H1 (cell line): ENCODE measurements at regions not wholly inside any gene's neighbourhood (a gene's known extent, or its start where the extent isn't known, plus 50 kb on each side); places are given as distances from the start of the nearest gene placed in this dataset.
"Not testable (repeated sequence)": the region's sequence is repeated elsewhere in the genome, so short reads cannot be mapped to it uniquely, and the experiment has no call there.

ENCODE experiments used
- CTCF ChIA-PET: fragments of 300-600 bp; sonication (Branson Sonifier 250); formaldehyde crosslinking; loops from one replicate; lab custom pipeline; 2021; ENCODE audit not compliant: partially characterized antibody; lab: Charles Lee
- POLR2A ChIA-PET: fragments of 300-600 bp; sonication (Branson Sonifier 250); formaldehyde crosslinking; loops from one replicate; lab custom pipeline; 2021; ENCODE audit warnings: inconsistent platforms; ENCODE audit not compliant: partially characterized antibody; lab: Charles Lee
- DNase-seq, 2 experiments: peaks; one replicate each; pipeline versions ENCODE4 v3.0.0 to v3.0.0-alpha.2; 2010 to 2022; ENCODE audit warnings: low spot score in 2 of 2, low read depth in 1 of 2, mixed read lengths in 1 of 2
- FAIRE-seq: peaks from 2 replicates; lab custom pipeline; 2011; peaks lifted over from hg19 to GRCh38; lab: Jason Lieb, UNC
- H2AFZ ChIP-seq: 2 replicates; pipeline ENCODE4 v1.8.1; 2012; ENCODE audit warnings: low read length, inconsistent platforms
- H2AK5ac ChIP-seq: 2 replicates; pipeline ENCODE4 v1.6.1; 2013; ENCODE audit warnings: low read depth, low read length
- H2BK120ac ChIP-seq: replicated peaks from 2 replicates; pipeline ENCODE3; 2013; ENCODE audit warnings: low read depth, low read length, inconsistent platforms
- H2BK12ac ChIP-seq: 2 replicates; pipeline ENCODE4 v1.6.1; 2013; ENCODE audit warnings: low read depth, low read length
- H2BK15ac ChIP-seq: 2 replicates; pipeline ENCODE4 v1.6.1; 2013; ENCODE audit warnings: low read length
- H2BK20ac ChIP-seq: 2 replicates; pipeline ENCODE4 v1.6.1; 2013; ENCODE audit warnings: low read length
- H2BK5ac ChIP-seq: 2 replicates; pipeline ENCODE4 v1.6.1; 2013; ENCODE audit warnings: low read depth, low read length
- H3K14ac ChIP-seq: 2 replicates; pipeline ENCODE4 v1.6.1; 2013; ENCODE audit warnings: inconsistent platforms; ENCODE audit not compliant: insufficient read length
- H3K18ac ChIP-seq: 2 replicates; pipeline ENCODE4 v1.6.1; 2013; ENCODE audit warnings: low read length; ENCODE audit errors: extremely low read depth
- H3K23ac ChIP-seq: 2 replicates; pipeline ENCODE4 v1.6.1; 2013; ENCODE audit warnings: inconsistent platforms; ENCODE audit not compliant: insufficient read length
- H3K23me2 ChIP-seq: 2 replicates; pipeline ENCODE4 v1.6.1; 2013; ENCODE audit warnings: low read depth, low read length
- H3K27ac ChIP-seq: 2 replicates; pipeline ENCODE4 v1.6.1; 2011; ENCODE audit warnings: low read depth, low read length, inconsistent platforms
- H3K27me3 ChIP-seq, 4 experiments: replicated peaks in 1 of 4; 1 replicate in 1 of 4; 2 replicates in 3 of 4; pipeline versions ENCODE4 v1.6.1 to v1.8.1; 2011 to 2013; ENCODE audit warnings: low read length in 3 of 4, mild to moderate bottlenecking in 3 of 4, inconsistent platforms in 2 of 4, mixed read lengths in 2 of 4, moderate library complexity in 1 of 4; ENCODE audit not compliant: control insufficient read depth in 3 of 4, insufficient read depth in 3 of 4; ENCODE audit errors: extremely low read depth in 1 of 4
- H3K36me3 ChIP-seq, 4 experiments: 2 replicates each; pipeline versions ENCODE4 v1.6.1 to v1.8.1; 2011 to 2013; ENCODE audit warnings: mild to moderate bottlenecking in 4 of 4, low read length in 3 of 4, moderate library complexity in 2 of 4, control low read depth in 1 of 4, inconsistent platforms in 1 of 4; ENCODE audit not compliant: insufficient read depth in 4 of 4, control insufficient read depth in 2 of 4
- H3K4ac ChIP-seq: replicated peaks from 2 replicates; pipeline ENCODE3; 2013; ENCODE audit warnings: low read length, low read depth, mixed read lengths, inconsistent platforms; ENCODE audit not compliant: insufficient read length
- H3K4me1 ChIP-seq, 4 experiments: replicated peaks in 1 of 4; 1 replicate in 1 of 4; 2 replicates in 3 of 4; pipeline versions ENCODE4 v1.6.1 to v1.8.1; 2011 to 2013; ENCODE audit warnings: low read length in 3 of 4, inconsistent platforms in 2 of 4, mixed read lengths in 1 of 4; ENCODE audit not compliant: insufficient read depth in 4 of 4, control insufficient read depth in 3 of 4
- H3K4me2 ChIP-seq, 2 experiments: 2 replicates each; pipeline versions ENCODE4 v1.6.1 to v1.8.1; 2011 to 2013; ENCODE audit warnings: low read depth in 2 of 2, low read length in 2 of 2, control low read depth in 1 of 2, inconsistent platforms in 1 of 2, mild to moderate bottlenecking in 1 of 2; ENCODE audit not compliant: insufficient read depth in 1 of 2
- H3K4me3 ChIP-seq, 4 experiments: fragments of 200-600, 300-600 bp in 1 of 4; sonication (generic), shearing (Covaris generic), sonication (Bioruptor Twin) in 1 of 4; 2 replicates each; pipeline versions ENCODE4 v1.5.1 to v1.8.1; 2011 to 2016; ENCODE audit warnings: low read length in 4 of 4, low read depth in 3 of 4, control low read depth in 2 of 4, inconsistent platforms in 2 of 4, mild to moderate bottlenecking in 2 of 4, mixed read lengths in 1 of 4, moderate library complexity in 1 of 4; ENCODE audit not compliant: insufficient read depth in 2 of 4; ENCODE audit errors: extremely low read depth in 1 of 4
- H3K56ac ChIP-seq: replicated peaks from 2 replicates; pipeline ENCODE3; 2013; ENCODE audit warnings: low read depth, mild to moderate bottlenecking, mixed read lengths, low read length, inconsistent platforms; ENCODE audit not compliant: insufficient read length
- H3K79me1 ChIP-seq: 2 replicates; pipeline ENCODE4 v1.6.1; 2013; ENCODE audit warnings: low read depth, low read length, control low read depth
- H3K79me2 ChIP-seq, 2 experiments: 2 replicates each; pipeline versions ENCODE4 v1.6.1 to v1.8.1; 2012 to 2013; ENCODE audit warnings: low read length in 2 of 2, mild to moderate bottlenecking in 2 of 2, inconsistent platforms in 1 of 2; ENCODE audit not compliant: insufficient read depth in 2 of 2, control insufficient read depth in 1 of 2
- H3K9ac ChIP-seq, 4 experiments: replicated peaks in 1 of 4; 1 replicate in 1 of 4; 2 replicates in 3 of 4; pipeline versions ENCODE4 v1.6.1 to v1.8.1; 2011 to 2013; ENCODE audit warnings: low read depth in 3 of 4, low read length in 3 of 4, control low read depth in 2 of 4, mild to moderate bottlenecking in 2 of 4, moderate library complexity in 2 of 4, inconsistent platforms in 1 of 4; ENCODE audit errors: extremely low read depth in 1 of 4
- H3K9me3 ChIP-seq, 2 experiments: 2 replicates each; pipeline versions ENCODE4 v1.6.1 to v1.8.1; 2012 to 2013; ENCODE audit warnings: mild to moderate bottlenecking in 2 of 2, moderate library complexity in 2 of 2, control low read depth in 1 of 2, inconsistent platforms in 1 of 2, low read depth in 1 of 2, low read length in 1 of 2, mixed read lengths in 1 of 2; ENCODE audit not compliant: insufficient read depth in 2 of 2
- H4K20me1 ChIP-seq, 2 experiments: replicated peaks in 1 of 2; 2 replicates each; pipeline versions ENCODE3 to v1.8.1; 2011 to 2013; ENCODE audit warnings: inconsistent platforms in 2 of 2, low read length in 2 of 2, mild to moderate bottlenecking in 1 of 2; ENCODE audit not compliant: insufficient read depth in 2 of 2, control insufficient read depth in 1 of 2
- H4K5ac ChIP-seq: 2 replicates; pipeline ENCODE4 v1.6.1; 2013; ENCODE audit warnings: low read length, low read depth, mixed read lengths, inconsistent platforms; ENCODE audit not compliant: insufficient read length
- H4K8ac ChIP-seq: 2 replicates; pipeline ENCODE4 v1.8.0; 2013; ENCODE audit warnings: mild to moderate bottlenecking, moderate library complexity, low read length, inconsistent platforms; ENCODE audit not compliant: insufficient read depth; ENCODE audit errors: extremely low read depth
- H4K91ac ChIP-seq: replicated peaks from 2 replicates; pipeline ENCODE3; 2013; ENCODE audit warnings: low read length, mixed read lengths, inconsistent platforms; ENCODE audit not compliant: insufficient read length
- WGBS, 2 experiments: shearing (Covaris generic) in 1 of 2; methylation state at CpG; one replicate each; pipeline versions ENCODE4 v1.1.6 to v1.1.7; 2013 to 2015; ENCODE audit warnings: low lambda C conversion rate in 2 of 2, mixed read lengths in 2 of 2, inconsistent platforms in 1 of 2, low coverage in 1 of 2, missing lambda C conversion rate in 1 of 2; ENCODE audit not compliant: insufficient replicate concordance in 2 of 2, insufficient coverage in 1 of 2, insufficient read length in 1 of 2; ENCODE audit errors: extremely low coverage in 1 of 2, missing lambda C conversion rate in 1 of 2; 5-methylcytosine and 5-hydroxymethylcytosine counted together

- H3K79me2 ChIP-seq, H3K18ac ChIP-seq, H3K9me3 ChIP-seq, H4K5ac ChIP-seq, H2BK20ac ChIP-seq, H3K27ac ChIP-seq, H2AFZ ChIP-seq, H4K8ac ChIP-seq, H2AK5ac ChIP-seq, POLR2A ChIA-PET, H2BK12ac ChIP-seq, FAIRE-seq, H4K91ac ChIP-seq, H3K79me1 ChIP-seq, H3K4me3 ChIP-seq, H2BK120ac ChIP-seq, H3K23me2 ChIP-seq, DNase-seq, H3K4me2 ChIP-seq, H2BK5ac ChIP-seq, H3K36me3 ChIP-seq, H3K56ac ChIP-seq, H3K14ac ChIP-seq, H3K23ac ChIP-seq, H4K20me1 ChIP-seq, H3K9ac ChIP-seq, H3K4me1 ChIP-seq, H2BK15ac ChIP-seq, H3K4ac ChIP-seq: not testable (repeated sequence)
- 60% methylated on average over 3 of the region's 4 CpGs; no CpG with 5 or more reads in 1 of the 2 experiments for WGBS, 2 experiments
- CTCF ChIA-PET = interaction anchor here (1.4 kb wide), 1 partner anchor 54 kb away, joined by 3 read pairs; no protein-coding TSS in a partner anchor
- peaks cover 24 to 45% (median 30%) of the 10 kb centered on the region in 4 experiments; a peak in 6 of 7 replicates for H3K27me3 ChIP-seq
These were observed 63.8 kb downstream of the HOXC4 start for GRCh38 chr12:54117392-54117791.

GRCh38 chr12:54119082-54119481 lies 65.4 kb downstream of the HOXC4 start:
- H4K5ac ChIP-seq = not testable (repeated sequence)

More at GRCh38 chr12:54119082-54119481, 65.4 kb downstream of the HOXC4 start:
- H3K18ac ChIP-seq, H2BK12ac ChIP-seq, H2BK15ac ChIP-seq, H2BK5ac ChIP-seq, H3K4ac ChIP-seq, H4K20me1 ChIP-seq, H3K23ac ChIP-seq, H3K9me3 ChIP-seq, FAIRE-seq, H3K27ac ChIP-seq, H3K4me3 ChIP-seq, H2BK120ac ChIP-seq, H3K4me1 ChIP-seq, H3K9ac ChIP-seq, H3K4me2 ChIP-seq, H3K56ac ChIP-seq, H4K8ac ChIP-seq, H4K91ac ChIP-seq, H3K14ac ChIP-seq, POLR2A ChIA-PET, H3K23me2 ChIP-seq, H3K36me3 ChIP-seq, H3K79me1 ChIP-seq, H2BK20ac ChIP-seq, H2AFZ ChIP-seq, H2AK5ac ChIP-seq, H3K79me2 ChIP-seq, DNase-seq: not testable (repeated sequence)
- 67% methylated on average over 1 of the region's 1 CpG; no CpG with 5 or more reads in 1 of the 2 experiments for WGBS, 2 experiments
- peaks cover 30 to 61% (median 44%) of the 10 kb centered on the region in 4 experiments for H3K27me3 ChIP-seq
- CTCF ChIA-PET = interaction anchor here (1.2 to 1.3 kb wide), 2 partner anchors 19 to 89 kb away, joined by 3 read pairs; no protein-coding TSS in a partner anchor
